ENCODE measurements at regions not wholly inside any gene's neighbourhood (a gene's known extent, or its start where the extent isn't known, plus 50 kb on each side); places are given as distances from the start of the nearest gene placed in this dataset.

GRCh38 chr2:8391584-8391983, 290.3 kb upstream of the ID2 start:
- no peaks in the 10 kb centered on the region for H3K36me3 ChIP-seq
- peaks cover 38 to 41% of the 10 kb centered on the region in 2 experiments for H3K4me1 ChIP-seq (ENCODE audit: control insufficient read depth in 1 of 2, insufficient read depth in 1 of 2, low read depth in 1 of 2, low read length in 1 of 2)
- H3K27me3 ChIP-seq = no peaks in the 10 kb centered on the region
- no peak for TF ChIP-seq CTCF (IDR thresholded peaks at IDR 0.05)
- H3K4me3 ChIP-seq (ENCODE audit: low read depth in 1 of 2, low read length in 1 of 2) = no peak overlapping the region
- no peaks in the 10 kb centered on the region for H3K9me3 ChIP-seq
- H3K27ac ChIP-seq = peak overlapping the region; percentile 18

GRCh38 chr2:8392098-8392866, 289.6 kb upstream of the ID2 start:
- H3K36me3 ChIP-seq = no peaks in the 10 kb centered on the region
- TF ChIP-seq CTCF (IDR thresholded peaks at IDR 0.05) = no peak
- peaks cover 38 to 41% of the 10 kb centered on the region in 2 experiments for H3K4me1 ChIP-seq (ENCODE audit: control insufficient read depth in 1 of 2, insufficient read depth in 1 of 2, low read depth in 1 of 2, low read length in 1 of 2)
- H3K4me3 ChIP-seq (ENCODE audit: low read depth in 1 of 2, low read length in 1 of 2) = no peak overlapping the region
- no peak overlapping the region for H3K27ac ChIP-seq
- no peaks in the 10 kb centered on the region for H3K9me3 ChIP-seq
- no peaks in the 10 kb centered on the region for H3K27me3 ChIP-seq

GRCh38 chr2:8393506-8393905, 288.4 kb upstream of the ID2 start:
- Histone ChIP-seq H3K9me3 (no peaks in the 10 kb centered on the region), H3K4me3 (ENCODE audit: low read depth in 1 of 2, low read length in 1 of 2) (no peak overlapping the region), H3K36me3 (no peaks in the 10 kb centered on the region), H3K27ac (peak overlapping the region; percentile 69), H3K27me3 (no peaks in the 10 kb centered on the region), H3K4me1 (ENCODE audit: control insufficient read depth in 1 of 2, insufficient read depth in 1 of 2, low read depth in 1 of 2, low read length in 1 of 2) (peaks cover 38 to 41% of the 10 kb centered on the region in 2 experiments)
- TF ChIP-seq CTCF (IDR thresholded peaks at IDR 0.05) = no peak

- no peak for TF ChIP-seq CTCF (IDR thresholded peaks at IDR 0.05)
These were observed 287.7 kb upstream of the ID2 start for GRCh38 chr2:8394131-8394530.

GRCh38 chr2:8394569-8395359, 287.1 kb upstream of the ID2 start:
- peaks cover 33 to 35% of the 10 kb centered on the region in 2 experiments for H3K4me1 ChIP-seq (ENCODE audit: control insufficient read depth in 1 of 2, insufficient read depth in 1 of 2, low read depth in 1 of 2, low read length in 1 of 2)
- no peaks in the 10 kb centered on the region for H3K27me3 ChIP-seq
- peak overlapping the region; percentile 69 for H3K27ac ChIP-seq
- TF ChIP-seq CTCF (IDR thresholded peaks at IDR 0.05) = no peak
- H3K36me3 ChIP-seq = no peaks in the 10 kb centered on the region
- H3K9me3 ChIP-seq = no peaks in the 10 kb centered on the region
- no peak overlapping the region for H3K4me3 ChIP-seq (ENCODE audit: low read depth in 1 of 2, low read length in 1 of 2)

More at GRCh38 chr2:8394131-8394530, 287.7 kb upstream of the ID2 start:
- Histone ChIP-seq H3K36me3 (no peaks in the 10 kb centered on the region), H3K27ac (peak overlapping the region; percentile 69), H3K9me3 (no peaks in the 10 kb centered on the region), H3K4me1 (ENCODE audit: control insufficient read depth in 1 of 2, insufficient read depth in 1 of 2, low read depth in 1 of 2, low read length in 1 of 2) (peaks cover 38 to 41% of the 10 kb centered on the region in 2 experiments), H3K4me3 (ENCODE audit: low read depth in 1 of 2, low read length in 1 of 2) (no peak overlapping the region), H3K27me3 (no peaks in the 10 kb centered on the region)
